Prostate gland (tissue), 2 donors: ENCODE measurements at regions not wholly inside any gene's neighbourhood (a gene's known extent, or its start where the extent isn't known, plus 50 kb on each side); places are given as distances from the start of the nearest gene placed in this dataset.

Experiments
- DNase-seq: peaks from one replicate; pipeline ENCODE4 v3.0.0-alpha.2; 2019; ENCODE audit warnings: low spot score
- H3K27ac ChIP-seq, 2 donors: fragments of 200-600 bp; sonication (generic); 2 replicates each; pipeline ENCODE4 v1.5.1; 2017 to 2019
- H3K27me3 ChIP-seq: fragments of 200-600 bp; sonication (generic); replicated peaks from 2 replicates; pipeline ENCODE4 v1.5.1; 2019; ENCODE audit not compliant: insufficient read depth
- H3K36me3 ChIP-seq, 2 donors: fragments of 200-600 bp; sonication (generic); 1 replicate in 1 of 2; 2 replicates in 1 of 2; pipeline versions ENCODE4 v1.5.1 to v1.8.1; 2017 to 2019
- H3K4me1 ChIP-seq: fragments of 200-600 bp; sonication (generic); replicated peaks from 2 replicates; pipeline ENCODE4 v1.5.1; 2019
- H3K4me3 ChIP-seq, 2 donors: fragments of 200-600 bp; sonication (generic); 2 replicates each; pipeline ENCODE4 v1.5.1; 2017 to 2019
- H3K9me3 ChIP-seq: fragments of 200-600 bp; sonication (generic); 2 replicates; pipeline ENCODE4 v1.5.1; 2017
- CTCF ChIP-seq, 4 experiments: fragments of 200-600 bp in 2 of 4; fragments of 450-650 bp in 2 of 4; sonication (generic) in 2 of 4; IDR thresholded peaks; 1 replicate in 3 of 4; 2 replicates in 1 of 4; pipeline ENCODE4 v1.5.1; 2016 to 2019; ENCODE audit warnings: antibody characterized with exemption in 4 of 4, mild to moderate bottlenecking in 2 of 4, moderate library complexity in 2 of 4
- POLR2A ChIP-seq: fragments of 450-650 bp; IDR thresholded peaks from one replicate; pipeline ENCODE4 v1.6.1; 2016; ENCODE audit warnings: antibody characterized with exemption, mild to moderate bottlenecking
- POLR2AphosphoS5 ChIP-seq: sonication (generic); formaldehyde crosslinking; IDR thresholded peaks from one replicate; pipeline ENCODE4 v1.6.1; 2017; ENCODE audit warnings: antibody characterized with exemption
- WGBS: methylation state at CpG from one replicate; pipeline ENCODE4 v1.1.5; 2018; 5-methylcytosine and 5-hydroxymethylcytosine counted together
- intact Hi-C: fragments of 100-400 bp; cut with DNase I; formaldehyde crosslinking; loops from one replicate; pipeline ENCODE4 v1.14.2; 2022

- H3K36me3 ChIP-seq = no peaks in the 10 kb centered on the region
- TF ChIP-seq CTCF (IDR thresholded peaks at IDR 0.05) (no peak), POLR2AphosphoS5 (no peak), POLR2A (no peak)
- no peak for DNase-seq
- no peaks in the 10 kb centered on the region for H3K4me1 ChIP-seq
- no peak overlapping the region for H3K4me3 ChIP-seq
- H3K27ac ChIP-seq = no peak overlapping the region
- intact Hi-C loops = no loop called here
- H3K27me3 ChIP-seq = no peaks in the 10 kb centered on the region
- H3K9me3 ChIP-seq = no peaks in the 10 kb centered on the region
- WGBS = 13% methylated on average over 1 of the region's 1 CpG
Observed at GRCh38 chr5:130692770-130693169, 472.3 kb downstream of the HINT1 start.

GRCh38 chr5:130689831-130690230, 475.2 kb downstream of the HINT1 start:
- Histone ChIP-seq H3K36me3 (no peaks in the 10 kb centered on the region), H3K27me3 (no peaks in the 10 kb centered on the region), H3K4me1 (no peaks in the 10 kb centered on the region), H3K4me3 (no peak overlapping the region), H3K27ac (no peak overlapping the region), H3K9me3 (no peaks in the 10 kb centered on the region)
- no peak for DNase-seq
- intact Hi-C loops = no loop called here
- TF ChIP-seq POLR2A = no peak
- TF ChIP-seq CTCF (IDR thresholded peaks at IDR 0.05) = no peak
- TF ChIP-seq POLR2AphosphoS5 = no peak
- 57% methylated on average over 4 of the region's 4 CpGs for WGBS

- H3K4me3 ChIP-seq = no peak overlapping the region
- H3K9me3 ChIP-seq = no peaks in the 10 kb centered on the region
- 77% methylated on average over 7 of the region's 7 CpGs for WGBS
- no peak overlapping the region for H3K27ac ChIP-seq
- intact Hi-C loops = no loop called here
- no peaks in the 10 kb centered on the region for H3K4me1 ChIP-seq
- no peaks in the 10 kb centered on the region for H3K36me3 ChIP-seq
- no peak for TF ChIP-seq CTCF (IDR thresholded peaks at IDR 0.05)
- no peak for TF ChIP-seq POLR2A
- no peak for TF ChIP-seq POLR2AphosphoS5
- no peaks in the 10 kb centered on the region for H3K27me3 ChIP-seq
- DNase-seq = no peak
Observed at GRCh38 chr5:130687085-130687733, 477.8 kb downstream of the HINT1 start.

GRCh38 chr5:130678637-130679036, 486.4 kb downstream of the HINT1 start:
- H3K4me3 ChIP-seq = no peak overlapping the region
- no peaks in the 10 kb centered on the region for H3K9me3 ChIP-seq
- DNase-seq = no peak
- 54% methylated on average over 1 of the region's 1 CpG for WGBS
- H3K4me1 ChIP-seq = no peaks in the 10 kb centered on the region
- no peaks in the 10 kb centered on the region for H3K27me3 ChIP-seq
- TF ChIP-seq POLR2A (no peak), CTCF (IDR thresholded peaks at IDR 0.05) (no peak), POLR2AphosphoS5 (no peak)
- intact Hi-C loops = no loop called here
- no peaks in the 10 kb centered on the region for H3K36me3 ChIP-seq
- H3K27ac ChIP-seq = no peak overlapping the region

- Histone ChIP-seq H3K27me3 (no peaks in the 10 kb centered on the region), H3K36me3 (no peaks in the 10 kb centered on the region), H3K27ac (no peak overlapping the region), H3K4me1 (no peaks in the 10 kb centered on the region), H3K9me3 (no peaks in the 10 kb centered on the region), H3K4me3 (no peak overlapping the region)
- WGBS = 94% methylated on average over 3 of the region's 3 CpGs
- TF ChIP-seq POLR2AphosphoS5 (no peak), CTCF (IDR thresholded peaks at IDR 0.05) (no peak), POLR2A (no peak)
- no peak for DNase-seq
- intact Hi-C loops = no loop called here
Observed at GRCh38 chr5:130666462-130666861, 498.6 kb downstream of the HINT1 start.
